ENCODE measurements at regions not wholly inside any gene's neighbourhood (a gene's known extent, or its start where the extent isn't known, plus 50 kb on each side); places are given as distances from the start of the nearest gene placed in this dataset.

DNA sequence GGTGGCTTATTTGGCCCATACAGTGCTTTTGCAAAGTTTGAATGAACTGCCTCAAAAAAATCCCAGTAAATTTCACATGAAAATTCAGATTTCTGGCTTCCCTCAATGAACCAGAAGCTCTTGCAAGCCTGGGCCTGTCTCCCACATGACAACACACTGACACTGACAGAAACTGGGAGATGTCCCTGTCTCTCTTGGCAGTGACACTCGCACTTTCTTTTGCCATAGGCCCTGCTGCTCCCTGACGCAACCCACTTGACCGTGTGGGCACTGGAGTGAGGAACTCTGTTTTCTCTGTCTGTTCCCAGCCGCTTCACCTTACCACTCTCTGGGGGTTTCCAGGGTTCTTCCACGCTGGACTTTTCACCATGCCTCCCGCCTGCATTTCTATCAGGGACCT is 524.5 kb downstream of the SHQ1 start:
- intact Hi-C loops (cut with DNase I; ENCODE audit: low total_unique reads) = no loop called here
- 91 to 100% methylated on average over 1 to 6 of the region's 6 CpGs for WGBS, 2 donors (ENCODE audit: low coverage in 1 of 2)

DNA sequence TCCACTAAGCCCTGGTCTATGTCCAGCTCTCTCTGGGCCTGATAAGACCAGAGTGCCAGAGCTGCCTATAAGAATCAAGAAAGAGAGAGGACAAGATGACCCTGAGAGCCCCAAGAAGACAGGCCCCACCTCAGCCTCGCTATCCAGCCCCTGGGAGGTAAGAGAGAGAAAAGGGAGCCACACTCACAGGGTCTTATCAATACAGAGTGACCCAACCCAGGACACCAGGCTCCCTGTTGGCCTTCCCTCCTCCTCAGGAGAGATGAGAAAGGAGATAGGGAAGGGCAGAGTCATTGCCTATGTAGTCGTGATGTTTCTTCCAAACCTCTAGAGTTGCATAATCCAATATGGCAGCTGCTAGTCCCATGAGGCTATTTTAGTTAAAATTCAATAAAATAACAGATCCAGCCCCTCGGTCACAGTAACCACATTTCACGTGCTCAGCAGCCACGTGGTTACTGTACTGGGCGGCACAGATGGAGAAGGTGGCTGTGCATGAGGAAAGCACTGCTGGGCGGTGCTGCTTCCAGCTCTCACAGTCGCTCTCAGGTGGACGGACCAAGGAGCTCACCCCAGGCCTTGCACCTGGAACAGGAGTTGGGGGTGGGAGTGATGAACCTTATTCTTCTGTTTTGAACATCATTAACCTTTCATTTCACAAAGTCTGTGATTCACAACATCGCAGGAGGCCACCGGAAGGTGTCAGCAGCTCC is 525.8 kb downstream of the SHQ1 start:
- intact Hi-C loops (cut with DNase I; ENCODE audit: low total_unique reads) = no loop called here
- no peaks in the 10 kb centered on the region for H3K27me3 ChIP-seq
- H3K4me3 ChIP-seq = no peak overlapping the region
- no peak for DNase-seq
- H3K9me3 ChIP-seq = no peaks in the 10 kb centered on the region
- 94 to 96% methylated on average over 3 to 11 of the region's 11 CpGs for WGBS, 2 donors (ENCODE audit: low coverage in 1 of 2)
- H3K27ac ChIP-seq = no peak overlapping the region
- H3K36me3 ChIP-seq = no peaks in the 10 kb centered on the region
- TF ChIP-seq, protein P1, sequence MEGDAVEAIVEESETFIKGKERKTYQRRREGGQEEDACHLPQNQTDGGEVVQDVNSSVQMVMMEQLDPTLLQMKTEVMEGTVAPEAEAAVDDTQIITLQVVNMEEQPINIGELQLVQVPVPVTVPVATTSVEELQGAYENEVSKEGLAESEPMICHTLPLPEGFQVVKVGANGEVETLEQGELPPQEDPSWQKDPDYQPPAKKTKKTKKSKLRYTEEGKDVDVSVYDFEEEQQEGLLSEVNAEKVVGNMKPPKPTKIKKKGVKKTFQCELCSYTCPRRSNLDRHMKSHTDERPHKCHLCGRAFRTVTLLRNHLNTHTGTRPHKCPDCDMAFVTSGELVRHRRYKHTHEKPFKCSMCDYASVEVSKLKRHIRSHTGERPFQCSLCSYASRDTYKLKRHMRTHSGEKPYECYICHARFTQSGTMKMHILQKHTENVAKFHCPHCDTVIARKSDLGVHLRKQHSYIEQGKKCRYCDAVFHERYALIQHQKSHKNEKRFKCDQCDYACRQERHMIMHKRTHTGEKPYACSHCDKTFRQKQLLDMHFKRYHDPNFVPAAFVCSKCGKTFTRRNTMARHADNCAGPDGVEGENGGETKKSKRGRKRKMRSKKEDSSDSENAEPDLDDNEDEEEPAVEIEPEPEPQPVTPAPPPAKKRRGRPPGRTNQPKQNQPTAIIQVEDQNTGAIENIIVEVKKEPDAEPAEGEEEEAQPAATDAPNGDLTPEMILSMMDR (IDR thresholded peaks at IDR 0.05) = no peak
- in situ Hi-C loops (cut with MboI; ENCODE audit: low pct_ligation_motif_present in 1 of 4, low pct_unique_long_range_greater_than_20kb in 1 of 4, low sequenced_read_pairs in 3 of 4) = no loop called here
- peaks cover 0 to 17% (median 8%) of the 10 kb centered on the region in 4 donors for H3K4me1 ChIP-seq

More for the DNA sequence above, 524.5 kb downstream of the SHQ1 start:
- Histone ChIP-seq H3K27me3 (no peaks in the 10 kb centered on the region), H3K9me3 (no peaks in the 10 kb centered on the region), H3K36me3 (no peaks in the 10 kb centered on the region), H3K4me1 (peaks cover 0 to 4% (median 2%) of the 10 kb centered on the region in 4 donors), H3K27ac (no peak overlapping the region), H3K4me3 (no peak overlapping the region)
- in situ Hi-C loops (cut with MboI; ENCODE audit: low pct_ligation_motif_present in 1 of 4, low pct_unique_long_range_greater_than_20kb in 1 of 4, low sequenced_read_pairs in 3 of 4) = no loop called here
- no peak for DNase-seq
- TF ChIP-seq POLR2A (IDR thresholded peaks at IDR 0.05) (no peak), EP300 (IDR thresholded peaks at IDR 0.05; ENCODE audit: low read depth) (no peak), POLR2AphosphoS5 (IDR thresholded peaks at IDR 0.05) (no peak)
- TF ChIP-seq, protein P1 (IDR thresholded peaks at IDR 0.05) = no peak

DNA sequence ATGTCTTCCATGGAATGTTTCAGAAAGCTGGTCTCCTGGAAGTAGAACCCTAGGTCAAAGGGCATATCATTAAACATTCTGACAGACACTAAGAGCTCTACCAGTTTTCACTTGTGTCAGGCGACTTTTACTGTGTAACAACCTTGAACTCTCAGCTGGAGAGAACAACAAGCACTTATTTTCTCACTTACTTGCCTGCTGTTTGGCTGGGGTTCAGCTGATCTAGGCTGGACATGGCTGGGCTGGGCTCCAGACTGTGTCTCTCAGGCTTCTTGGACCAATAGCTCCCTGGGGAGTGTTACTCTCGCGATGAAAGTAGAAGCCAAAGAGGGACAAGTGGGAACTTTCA is 527.3 kb downstream of the SHQ1 start:
- 82% methylated on average over 3 of the region's 3 CpGs; no CpG with 5 or more reads in 1 of the 2 donors for WGBS, 2 donors (ENCODE audit: low coverage in 1 of 2)
- no peaks in the 10 kb centered on the region for H3K9me3 ChIP-seq
- H3K27me3 ChIP-seq = no peaks in the 10 kb centered on the region
- H3K27ac ChIP-seq = no peak overlapping the region
- in situ Hi-C loops (cut with MboI; ENCODE audit: low pct_ligation_motif_present in 1 of 4, low pct_unique_long_range_greater_than_20kb in 1 of 4, low sequenced_read_pairs in 3 of 4) (no loop called here), intact Hi-C loops (cut with DNase I; ENCODE audit: low total_unique reads) (no loop called here)
- no peaks in the 10 kb centered on the region for H3K36me3 ChIP-seq
- TF ChIP-seq EP300 (IDR thresholded peaks at IDR 0.05; ENCODE audit: low read depth) (no peak), POLR2A (IDR thresholded peaks at IDR 0.05) (no peak), POLR2AphosphoS5 (IDR thresholded peaks at IDR 0.05) (no peak)
- TF ChIP-seq, protein P1 (IDR thresholded peaks at IDR 0.05) = no peak
- no peak for DNase-seq
- no peak overlapping the region for H3K4me3 ChIP-seq
- H3K4me1 ChIP-seq = peaks cover 0 to 21% (median 8%) of the 10 kb centered on the region in 4 donors

DNA sequence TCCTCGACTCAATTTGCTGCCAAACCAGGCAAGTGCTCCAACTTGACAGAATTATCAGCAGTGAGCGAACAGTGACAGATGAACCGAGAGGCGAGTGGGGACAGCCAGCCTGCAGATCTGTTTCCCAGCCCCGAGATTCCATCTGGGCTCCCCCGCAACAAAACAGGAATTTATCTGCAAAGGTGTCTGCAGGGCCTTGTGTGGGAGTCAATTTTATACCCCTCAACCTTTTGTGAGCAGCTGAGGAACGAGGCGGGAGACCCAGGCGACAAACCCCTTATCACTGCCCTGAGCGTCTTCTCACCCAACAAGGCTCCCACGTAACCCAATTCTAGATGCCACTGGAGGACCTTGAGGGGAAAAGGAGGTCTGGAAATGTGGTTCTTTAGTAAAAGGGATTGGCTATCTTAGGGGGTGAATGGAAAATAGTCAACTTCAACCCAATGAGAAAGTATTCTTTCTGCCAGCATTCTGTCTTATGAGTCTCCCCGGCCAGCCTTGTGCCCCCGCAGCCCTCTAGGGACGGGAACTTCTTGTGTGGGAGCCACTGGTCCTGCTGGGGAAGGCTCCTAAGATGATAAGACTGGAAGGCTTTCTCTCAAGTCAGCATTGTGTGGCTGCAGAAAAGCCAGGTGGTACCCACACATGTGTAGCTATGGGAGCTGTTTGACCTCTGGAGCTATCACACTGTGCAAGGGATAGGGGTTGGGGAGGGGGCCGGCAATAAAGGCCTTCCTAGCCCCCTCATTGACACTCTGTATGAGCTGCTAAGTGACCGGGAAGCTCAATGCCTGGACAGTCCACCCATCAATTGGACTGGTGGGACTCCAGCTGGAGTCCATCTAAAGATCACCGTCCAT is 527.9 kb downstream of the SHQ1 start:
- TF ChIP-seq, protein P1 (IDR thresholded peaks at IDR 0.05) = no peak
- TF ChIP-seq POLR2A (IDR thresholded peaks at IDR 0.05) (no peak), EP300 (IDR thresholded peaks at IDR 0.05; ENCODE audit: low read depth) (no peak), POLR2AphosphoS5 (IDR thresholded peaks at IDR 0.05) (no peak)
- Histone ChIP-seq H3K4me1 (peaks cover 0 to 21% (median 8%) of the 10 kb centered on the region in 4 donors), H3K36me3 (no peaks in the 10 kb centered on the region), H3K4me3 (no peak overlapping the region), H3K27ac (no peak overlapping the region), H3K27me3 (no peaks in the 10 kb centered on the region), H3K9me3 (no peaks in the 10 kb centered on the region)
- WGBS, 2 donors (ENCODE audit: low coverage in 1 of 2) = 93 to 100% methylated on average over 1 to 17 of the region's 17 CpGs
- no peak for DNase-seq
- intact Hi-C loops (cut with DNase I; ENCODE audit: low total_unique reads) = no loop called here
- in situ Hi-C loops (cut with MboI; ENCODE audit: low pct_ligation_motif_present in 1 of 4, low pct_unique_long_range_greater_than_20kb in 1 of 4, low sequenced_read_pairs in 3 of 4) = no loop called here

All from transverse colon (tissue), 4 donors.